PC-3 (cell line): ENCODE measurements at regions not wholly inside any gene's neighbourhood (a gene's known extent, or its start where the extent isn't known, plus 50 kb on each side); places are given as distances from the start of the nearest gene placed in this dataset.

Experiments used
- EZH2 ChIP-seq: fragments of 300-600 bp; sonication (generic); IDR thresholded peaks from one replicate; pipeline ENCODE4 v1.6.1; 2017; ENCODE audit warnings: antibody characterized with exemption, mild to moderate bottlenecking, low read length; ENCODE audit not compliant: unreplicated experiment
- EZH2phosphoT487 ChIP-seq: fragments of 300-600 bp; sonication (generic); IDR thresholded peaks from 2 replicates; pipeline ENCODE4 v1.6.1; 2018; ENCODE audit warnings: mild to moderate bottlenecking, antibody characterized with exemption, low read length, borderline replicate concordance
- TF ChIP-seq, protein P1 (sequence below): fragments of 300-600 bp; sonication (generic); conservative IDR thresholded peaks from 2 replicates; pipeline ENCODE4 v1.5.1; 2017; ENCODE audit warnings: antibody characterized with exemption, low read depth, mild to moderate bottlenecking, low read length

DNA sequence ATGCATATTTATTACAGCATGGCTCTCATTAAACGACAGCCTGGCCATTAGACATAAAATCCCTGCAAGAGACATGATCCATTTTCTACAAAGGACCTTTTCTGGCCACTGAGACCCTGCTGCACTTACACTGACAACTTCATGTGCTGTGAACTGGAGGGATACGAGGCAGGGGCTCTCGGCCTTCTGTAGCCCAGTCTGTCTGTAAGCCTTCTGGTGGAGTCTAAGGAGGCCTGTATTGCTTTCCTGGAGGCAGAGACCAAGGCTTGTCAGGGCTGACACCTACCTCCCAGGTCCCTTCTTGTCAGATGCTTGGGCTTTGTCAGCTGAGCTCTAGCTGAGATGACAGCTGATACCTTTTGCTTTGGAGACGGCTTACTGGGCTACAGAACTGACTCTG lies 776.9 kb upstream of the ARPP21 start:
- TF ChIP-seq, protein P1, sequence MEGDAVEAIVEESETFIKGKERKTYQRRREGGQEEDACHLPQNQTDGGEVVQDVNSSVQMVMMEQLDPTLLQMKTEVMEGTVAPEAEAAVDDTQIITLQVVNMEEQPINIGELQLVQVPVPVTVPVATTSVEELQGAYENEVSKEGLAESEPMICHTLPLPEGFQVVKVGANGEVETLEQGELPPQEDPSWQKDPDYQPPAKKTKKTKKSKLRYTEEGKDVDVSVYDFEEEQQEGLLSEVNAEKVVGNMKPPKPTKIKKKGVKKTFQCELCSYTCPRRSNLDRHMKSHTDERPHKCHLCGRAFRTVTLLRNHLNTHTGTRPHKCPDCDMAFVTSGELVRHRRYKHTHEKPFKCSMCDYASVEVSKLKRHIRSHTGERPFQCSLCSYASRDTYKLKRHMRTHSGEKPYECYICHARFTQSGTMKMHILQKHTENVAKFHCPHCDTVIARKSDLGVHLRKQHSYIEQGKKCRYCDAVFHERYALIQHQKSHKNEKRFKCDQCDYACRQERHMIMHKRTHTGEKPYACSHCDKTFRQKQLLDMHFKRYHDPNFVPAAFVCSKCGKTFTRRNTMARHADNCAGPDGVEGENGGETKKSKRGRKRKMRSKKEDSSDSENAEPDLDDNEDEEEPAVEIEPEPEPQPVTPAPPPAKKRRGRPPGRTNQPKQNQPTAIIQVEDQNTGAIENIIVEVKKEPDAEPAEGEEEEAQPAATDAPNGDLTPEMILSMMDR: no peak
- no peak for TF ChIP-seq EZH2phosphoT487
- no peak for TF ChIP-seq EZH2
